NCI-H2107 treated with DMSO at 0.1 percent for 48 hours (cell line): ENCODE measurements at regions not wholly inside any gene's neighbourhood (a gene's known extent, or its start where the extent isn't known, plus 50 kb on each side); places are given as distances from the start of the nearest gene placed in this dataset.
"Not testable (repeated sequence)": the region's sequence is repeated elsewhere in the genome, so short reads cannot be mapped to it uniquely, and the experiment has no call there.

Experiments
- DNase-seq: peaks from one replicate; lab custom pipeline; 2025; ENCODE audit not compliant: unreplicated experiment; lab: John Stamatoyannopoulos, UW

- no peak for DNase-seq
These were observed 50.4 kb upstream of the ARHGEF7 start for GRCh38 chr13:111064661-111065060.

- no peak for DNase-seq
These were observed 52.1 kb upstream of the ARHGEF7 start for GRCh38 chr13:111062966-111063365.

DNA sequence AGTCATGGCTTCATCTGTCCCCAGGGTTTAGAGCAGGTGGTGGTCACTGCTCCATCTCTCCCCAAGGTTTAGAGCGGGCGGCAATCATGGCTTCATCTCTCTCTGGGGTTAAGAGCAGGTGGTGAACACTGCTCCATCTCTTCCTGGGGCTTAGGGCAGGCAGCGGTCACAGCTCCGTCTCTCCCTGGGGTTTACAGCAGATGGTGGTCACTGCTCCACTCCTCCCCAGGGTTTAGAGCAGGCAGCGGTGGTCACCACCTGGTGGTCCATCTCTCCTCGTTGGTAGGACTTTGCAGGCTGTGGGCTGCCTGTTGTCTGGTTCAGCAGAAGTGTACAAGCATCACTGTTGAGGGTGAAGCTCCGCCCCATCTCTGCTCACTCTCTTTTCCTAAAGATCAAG, 52.8 kb upstream of the ARHGEF7 start:
- DNase-seq: no peak

- DNase-seq: no peak
These were observed 53.6 kb upstream of the ARHGEF7 start for GRCh38 chr13:111061358-111062045.

DNA sequence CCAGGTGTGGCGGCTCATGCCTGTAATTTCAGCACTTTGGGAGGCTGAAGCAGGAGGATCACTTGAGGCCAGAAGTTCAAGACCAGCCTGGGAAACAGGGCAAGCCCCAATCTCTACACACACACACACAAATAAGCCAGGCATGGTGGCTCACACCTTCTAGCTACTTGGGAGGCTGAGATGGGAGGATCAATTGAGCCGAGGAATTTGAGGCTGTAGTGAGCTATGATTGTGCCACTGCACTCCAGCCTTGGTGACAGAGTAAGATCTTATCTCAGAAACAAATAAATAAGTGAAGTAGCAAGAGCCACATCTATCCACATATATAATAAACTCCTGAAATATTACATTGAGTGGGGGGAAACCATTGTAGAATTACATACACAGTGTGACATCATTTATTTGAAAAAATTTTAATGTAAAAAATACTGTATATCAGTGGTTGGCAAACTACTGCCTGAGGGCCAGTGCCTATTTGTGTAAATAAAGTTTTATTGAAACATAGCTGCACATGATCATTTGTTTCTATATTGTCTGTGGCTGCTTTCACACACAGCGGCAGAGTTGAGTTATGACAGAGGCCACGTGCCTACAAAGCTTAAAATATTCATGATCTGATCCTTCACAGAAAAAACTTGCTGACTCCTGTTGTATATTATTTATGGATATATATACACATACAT, 54.7 kb upstream of the ARHGEF7 start:
- no peak for DNase-seq

DNA sequence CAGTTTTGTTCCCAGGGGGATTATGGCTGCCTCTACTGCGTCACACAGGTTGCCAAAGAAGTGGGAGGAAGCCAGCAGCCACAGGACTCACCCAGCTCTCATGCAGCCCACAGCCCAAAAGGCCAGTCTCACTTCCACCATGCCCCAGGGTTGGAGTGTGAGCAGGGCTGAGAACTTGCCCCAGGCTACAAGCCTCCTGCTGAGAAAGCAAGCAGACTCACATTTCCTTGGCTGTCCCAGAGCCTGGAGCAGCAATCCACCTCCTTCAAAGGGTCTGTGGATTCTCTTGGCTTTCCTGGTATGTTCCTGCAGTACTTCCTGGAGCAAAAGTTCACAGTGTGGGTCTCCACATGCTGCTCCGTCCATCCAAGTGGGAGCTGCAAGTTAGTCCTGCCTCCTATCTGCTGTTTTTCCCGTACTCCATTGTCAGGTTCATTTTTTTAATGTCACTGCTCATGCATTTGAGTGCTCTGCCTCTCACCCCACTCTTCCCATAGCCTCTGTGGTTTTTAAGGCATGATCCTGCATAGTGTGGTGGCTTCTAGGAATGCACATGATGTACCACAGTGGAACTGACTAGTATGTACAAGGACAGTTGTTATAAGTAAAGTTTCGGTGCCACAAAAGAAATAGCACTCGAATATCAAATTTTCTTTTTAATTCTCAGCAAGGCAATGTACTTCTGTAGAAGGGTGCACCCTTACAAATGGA, 56.2 kb upstream of the ARHGEF7 start:
- DNase-seq: no peak

GRCh38 chr13:111058339-111058738, 56.8 kb upstream of the ARHGEF7 start:
- not testable (repeated sequence) for DNase-seq

DNA sequence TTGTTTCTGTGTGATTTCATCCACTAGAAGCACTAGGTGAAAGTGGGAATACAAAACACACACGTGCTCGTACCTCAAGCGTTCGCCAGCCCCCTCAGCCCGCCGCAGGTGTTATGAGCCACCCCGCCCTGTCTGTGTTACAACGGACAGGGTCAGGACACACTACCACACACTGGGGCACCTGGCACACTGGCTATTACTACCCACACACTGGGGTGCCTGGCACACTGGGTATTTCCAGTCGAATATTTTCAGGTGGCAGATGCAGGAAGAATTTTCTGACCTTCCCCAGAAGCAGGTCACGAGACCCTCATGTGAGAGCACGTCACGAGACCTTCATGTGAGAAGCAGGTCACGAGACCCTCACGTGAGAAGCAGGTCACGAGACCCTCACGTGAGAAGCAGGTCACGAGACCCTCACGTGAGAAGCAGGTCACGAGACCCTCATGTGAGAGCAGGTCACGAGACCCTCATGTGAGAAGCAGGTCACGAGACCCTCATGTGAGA, 63.3 kb upstream of the ARHGEF7 start:
- not testable (repeated sequence) for DNase-seq

- DNase-seq: no peak
These were observed 63.9 kb upstream of the ARHGEF7 start for GRCh38 chr13:111051041-111051725.

- no peak for DNase-seq
These were observed 64.6 kb upstream of the ARHGEF7 start for GRCh38 chr13:111050539-111050879.

DNA sequence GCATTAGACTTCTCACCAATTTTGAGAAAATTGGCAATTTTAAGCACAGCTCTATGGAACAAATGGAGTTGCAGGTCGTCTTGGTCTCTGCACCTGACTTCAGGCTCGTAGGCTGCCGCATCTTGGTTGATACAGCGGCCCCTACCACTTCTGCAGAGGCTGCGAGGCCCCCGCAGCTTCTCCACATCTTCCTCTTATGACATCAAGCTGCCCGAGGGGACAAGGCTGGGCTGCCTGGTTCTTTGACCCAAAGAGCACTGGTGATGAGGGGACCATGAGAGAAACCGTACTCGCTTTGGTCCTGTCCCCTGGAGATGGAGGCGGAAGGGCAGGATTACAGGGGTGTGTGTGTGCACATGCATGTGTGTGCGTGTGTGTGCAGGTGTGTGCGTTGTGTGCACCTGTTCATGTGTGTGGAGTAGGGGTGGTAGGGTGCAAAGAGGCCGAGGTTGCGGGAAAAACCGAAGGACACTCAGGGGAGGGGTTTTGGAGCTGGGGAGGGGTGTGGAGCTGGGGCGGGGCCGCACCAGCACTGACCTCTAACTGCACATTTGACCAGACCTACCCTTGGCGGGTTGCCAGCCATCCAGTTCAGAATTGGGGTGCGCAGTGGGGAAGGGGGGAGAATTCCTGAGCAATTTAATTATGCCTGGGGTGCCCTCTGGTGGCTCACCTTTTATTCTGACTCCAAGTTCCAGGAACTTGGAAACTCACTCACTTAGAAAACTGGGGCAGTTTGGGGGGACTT, 65.1 kb upstream of the ARHGEF7 start:
- peak; percentile 10 for DNase-seq

DNA sequence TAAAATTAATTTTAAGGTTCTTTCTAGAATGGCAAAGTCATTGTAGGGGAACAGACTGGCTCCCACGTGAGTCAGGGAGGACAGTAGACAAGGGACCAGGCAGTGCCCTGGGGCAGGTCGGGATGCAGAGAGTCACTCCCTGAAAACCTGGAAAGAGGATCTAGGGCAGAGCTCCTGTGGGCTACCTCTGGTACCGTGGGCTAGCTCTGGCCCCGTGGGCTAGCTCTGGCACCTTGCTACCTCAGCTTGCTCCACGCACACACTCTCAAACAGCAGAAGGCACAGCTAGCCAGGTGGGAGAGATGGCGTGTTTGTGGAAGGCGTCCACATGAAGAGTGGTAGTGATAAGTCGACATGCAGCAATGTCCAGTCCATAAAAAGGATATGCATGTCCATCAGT, 66.7 kb upstream of the ARHGEF7 start:
- no peak for DNase-seq

GRCh38 chr13:111047326-111047725, 67.8 kb upstream of the ARHGEF7 start:
- DNase-seq: no peak

GRCh38 chr13:111046590-111047141, 68.4 kb upstream of the ARHGEF7 start:
- DNase-seq: no peak

DNA sequence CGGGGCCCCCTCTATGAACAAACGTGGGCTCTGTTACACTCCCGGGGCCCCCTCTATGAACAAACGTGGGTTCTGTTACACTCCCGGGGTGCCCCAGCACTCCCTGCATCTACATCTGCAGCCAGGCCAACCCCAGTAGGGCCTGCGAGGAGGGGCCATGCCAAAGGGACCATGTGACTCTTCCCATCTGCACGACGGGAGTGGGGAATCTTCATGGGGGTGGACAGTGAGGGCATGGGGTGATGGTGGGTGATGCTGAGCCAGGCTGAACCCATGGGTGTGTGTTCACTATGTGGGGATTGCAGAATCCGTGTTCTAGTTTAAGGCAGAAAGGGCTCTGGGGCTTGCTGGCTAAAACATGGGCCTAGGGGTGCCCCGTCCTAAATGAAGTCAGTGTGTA, 69.9 kb upstream of the ARHGEF7 start:
- DNase-seq: no peak

GRCh38 chr13:111044087-111044830, 70.9 kb upstream of the ARHGEF7 start:
- DNase-seq: no peak

DNA sequence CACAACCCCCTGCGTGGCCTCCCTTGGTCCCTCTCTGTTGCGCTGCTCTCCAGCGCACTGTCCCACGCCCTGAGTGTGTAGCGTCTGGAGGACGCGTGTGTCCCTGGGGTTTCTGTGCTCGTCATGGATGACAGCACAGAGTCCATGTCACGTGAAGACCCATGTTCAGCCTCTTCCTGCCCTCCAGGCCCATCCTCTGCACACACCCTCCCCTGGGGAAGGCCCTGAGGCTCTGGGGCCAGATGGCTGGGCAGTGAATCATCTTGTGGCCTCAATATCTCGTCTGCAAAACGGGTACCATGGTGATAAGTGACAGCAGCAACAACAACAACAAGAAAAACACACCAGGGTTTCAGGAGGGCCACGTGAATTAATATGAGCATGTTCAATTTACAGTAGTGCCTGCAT, 71.5 kb upstream of the ARHGEF7 start:
- DNase-seq: no peak

- DNase-seq: no peak
These were observed 72.4 kb upstream of the ARHGEF7 start for GRCh38 chr13:111042661-111043226.

- no peak for DNase-seq
These were observed 74.3 kb upstream of the ARHGEF7 start for GRCh38 chr13:111040830-111041229.
